ENCODE measurements at regions not wholly inside any gene's neighbourhood (a gene's known extent, or its start where the extent isn't known, plus 50 kb on each side); places are given as distances from the start of the nearest gene placed in this dataset.

DNA sequence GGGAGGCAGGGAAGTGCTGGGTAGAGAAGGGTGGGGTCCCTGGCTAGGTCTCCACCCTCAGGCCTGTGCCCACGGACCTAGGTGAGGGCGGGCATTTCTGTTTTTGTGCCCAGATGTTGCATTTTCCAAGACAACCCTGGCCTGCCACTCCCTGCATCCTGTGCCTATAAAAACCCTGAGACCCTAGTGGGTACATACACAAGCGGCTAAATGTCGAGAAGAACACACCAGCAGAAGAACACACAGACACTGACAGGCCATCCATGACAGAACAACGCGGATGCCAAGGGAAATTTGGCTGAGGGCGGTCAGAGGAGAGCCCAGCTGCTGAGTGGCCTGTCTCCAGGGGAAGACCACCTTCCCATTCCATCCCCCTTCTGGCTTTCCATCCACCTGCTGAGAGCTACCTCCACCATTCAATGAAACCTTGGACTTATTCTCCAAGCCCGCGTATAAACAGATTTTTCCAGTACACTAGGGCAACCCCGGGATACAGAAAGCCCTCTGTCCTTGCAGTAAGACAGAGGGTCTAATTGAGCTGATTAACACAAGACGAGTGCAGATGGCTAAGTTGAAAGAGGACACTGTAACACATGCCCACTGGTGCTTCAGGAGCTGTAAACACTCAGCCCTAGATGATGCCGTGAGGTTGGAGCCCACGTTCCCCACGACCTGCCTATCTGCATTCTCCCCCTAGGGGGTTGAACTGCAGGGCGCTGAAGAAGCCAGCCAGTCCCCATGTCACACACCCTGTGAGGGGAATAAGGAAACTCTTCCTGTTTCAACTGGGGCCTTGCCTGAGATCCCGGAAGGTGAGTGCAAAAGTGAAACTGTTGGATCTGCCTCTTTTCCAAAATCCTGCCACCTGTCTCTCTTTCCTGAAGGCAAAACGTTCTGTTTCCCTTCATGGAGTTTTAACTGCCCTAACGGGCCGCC is 147.2 kb upstream of the COX10 start:
- intact Hi-C loops (cut with micrococcal nuclease), result no loop called here
- DNase-seq (no peak), ATAC-seq (ENCODE audit: low read depth) (no peak)
- TF ChIP-seq, protein P1, sequence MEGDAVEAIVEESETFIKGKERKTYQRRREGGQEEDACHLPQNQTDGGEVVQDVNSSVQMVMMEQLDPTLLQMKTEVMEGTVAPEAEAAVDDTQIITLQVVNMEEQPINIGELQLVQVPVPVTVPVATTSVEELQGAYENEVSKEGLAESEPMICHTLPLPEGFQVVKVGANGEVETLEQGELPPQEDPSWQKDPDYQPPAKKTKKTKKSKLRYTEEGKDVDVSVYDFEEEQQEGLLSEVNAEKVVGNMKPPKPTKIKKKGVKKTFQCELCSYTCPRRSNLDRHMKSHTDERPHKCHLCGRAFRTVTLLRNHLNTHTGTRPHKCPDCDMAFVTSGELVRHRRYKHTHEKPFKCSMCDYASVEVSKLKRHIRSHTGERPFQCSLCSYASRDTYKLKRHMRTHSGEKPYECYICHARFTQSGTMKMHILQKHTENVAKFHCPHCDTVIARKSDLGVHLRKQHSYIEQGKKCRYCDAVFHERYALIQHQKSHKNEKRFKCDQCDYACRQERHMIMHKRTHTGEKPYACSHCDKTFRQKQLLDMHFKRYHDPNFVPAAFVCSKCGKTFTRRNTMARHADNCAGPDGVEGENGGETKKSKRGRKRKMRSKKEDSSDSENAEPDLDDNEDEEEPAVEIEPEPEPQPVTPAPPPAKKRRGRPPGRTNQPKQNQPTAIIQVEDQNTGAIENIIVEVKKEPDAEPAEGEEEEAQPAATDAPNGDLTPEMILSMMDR (IDR thresholded peaks at IDR 0.05), result no peak
- Mint-ChIP-seq H3K27ac (peak overlapping the region; percentile 59), H3K4me3 (no peak overlapping the region), H3K36me3 (ENCODE audit: low read depth) (no peaks in the 10 kb centered on the region), H3K27me3 (no peaks in the 10 kb centered on the region), H3K4me1 (peaks cover 54% of the 10 kb centered on the region), H3K9me3 (no peaks in the 10 kb centered on the region)
- CTCF ChIA-PET, result no interaction called here
- POLR2A ChIA-PET, result no interaction called here

- H3K27me3 Mint-ChIP-seq, result no peaks in the 10 kb centered on the region
- H3K4me1 Mint-ChIP-seq, result peaks cover 46% of the 10 kb centered on the region
- TF ChIP-seq, protein P1 (IDR thresholded peaks at IDR 0.05), result no peak
- ChIA-PET POLR2A (no interaction called here), CTCF (no interaction called here)
- no peak for DNase-seq
- H3K9me3 Mint-ChIP-seq, result no peaks in the 10 kb centered on the region
- no peak for ATAC-seq (ENCODE audit: low read depth)
- H3K36me3 Mint-ChIP-seq (ENCODE audit: low read depth), result no peaks in the 10 kb centered on the region
- H3K4me3 Mint-ChIP-seq, result no peak overlapping the region
- intact Hi-C loops (cut with micrococcal nuclease), result no loop called here
- peak overlapping the region; percentile 59 for H3K27ac Mint-ChIP-seq
Observed at GRCh38 chr17:13922885-13923284, 146.4 kb upstream of the COX10 start.

DNA sequence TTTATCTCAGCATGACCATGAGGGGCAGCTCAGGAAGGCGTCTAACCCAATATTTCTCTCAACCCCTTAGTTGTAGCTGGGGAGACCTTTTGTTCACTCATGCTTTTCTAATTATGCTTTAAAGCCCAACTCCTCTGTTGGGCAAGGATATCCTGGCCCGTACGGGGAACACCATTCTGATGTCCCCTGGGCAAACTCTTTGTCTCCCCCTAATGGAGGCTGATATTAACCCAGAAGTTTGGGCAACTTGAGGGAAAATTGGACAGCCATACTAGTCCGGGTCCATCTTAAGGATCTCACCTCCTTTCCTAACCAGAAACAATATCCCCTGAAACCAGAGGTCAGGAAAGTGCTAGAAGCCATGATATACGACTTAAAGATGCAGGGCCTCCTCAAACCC is 143.7 kb upstream of the COX10 start:
- Mint-ChIP-seq H3K4me3 (no peak overlapping the region), H3K36me3 (ENCODE audit: low read depth) (no peaks in the 10 kb centered on the region), H3K9me3 (no peaks in the 10 kb centered on the region), H3K27ac (no peak overlapping the region), H3K4me1 (peaks cover 27% of the 10 kb centered on the region), H3K27me3 (no peaks in the 10 kb centered on the region)
- intact Hi-C loops (cut with micrococcal nuclease), result no loop called here
- ChIA-PET POLR2A (no interaction called here), CTCF (no interaction called here)
- TF ChIP-seq, protein P1 (IDR thresholded peaks at IDR 0.05), result no peak
- ATAC-seq (ENCODE audit: low read depth), result no peak
- DNase-seq, result no peak

DNA sequence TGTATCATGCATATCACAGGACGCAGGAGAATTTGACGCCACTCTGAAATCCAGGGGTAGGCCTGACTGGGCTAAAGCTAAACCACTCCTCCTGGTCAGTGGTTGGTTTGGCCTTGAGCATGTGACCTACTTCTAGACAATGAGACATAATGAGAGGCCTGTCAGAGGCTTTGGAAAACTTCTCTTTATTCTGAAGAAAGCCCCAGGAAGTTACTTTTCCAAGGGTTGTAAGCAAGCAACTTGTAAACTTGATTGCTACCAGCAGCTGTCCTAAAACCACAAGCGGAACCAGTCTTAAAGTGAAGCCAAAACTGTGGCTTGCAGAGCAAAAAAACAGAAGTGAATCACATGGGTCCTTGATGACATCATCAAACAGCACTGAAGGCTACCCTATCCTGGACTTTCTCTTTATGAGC is 138.2 kb upstream of the COX10 start:
- peaks cover 41% of the 10 kb centered on the region for H3K4me1 Mint-ChIP-seq
- ChIA-PET CTCF (interaction anchor here (0.8 to 1.0 kb wide), 4 partner anchors 12 to 427 kb away, joined by 3 to 4 read pairs (median 3); no protein-coding TSS in a partner anchor), POLR2A (interaction anchor here (0.6 to 1.9 kb wide), 7 partner anchors 11 to 1909 kb away, joined by 3 to 12 read pairs (median 5); partner anchors contain the start of gene HS3ST3B1)
- intact Hi-C loops (cut with micrococcal nuclease), result loop anchor here (1.0 to 10.0 kb wide), 7 partner anchors 11 to 916 kb away; partner anchors contain the start of genes COX10, ELAC2 and HS3ST3B1
- ATAC-seq (ENCODE audit: low read depth), result peak; percentile 72
- TF ChIP-seq, protein P1 (IDR thresholded peaks at IDR 0.05), result no peak
- H3K4me3 Mint-ChIP-seq, result peak overlapping the region; percentile 33
- no peak for DNase-seq
- H3K27ac Mint-ChIP-seq, result peak overlapping the region; percentile 91
- no peaks in the 10 kb centered on the region for H3K27me3 Mint-ChIP-seq
- no peaks in the 10 kb centered on the region for H3K36me3 Mint-ChIP-seq (ENCODE audit: low read depth)
- no peaks in the 10 kb centered on the region for H3K9me3 Mint-ChIP-seq

DNA sequence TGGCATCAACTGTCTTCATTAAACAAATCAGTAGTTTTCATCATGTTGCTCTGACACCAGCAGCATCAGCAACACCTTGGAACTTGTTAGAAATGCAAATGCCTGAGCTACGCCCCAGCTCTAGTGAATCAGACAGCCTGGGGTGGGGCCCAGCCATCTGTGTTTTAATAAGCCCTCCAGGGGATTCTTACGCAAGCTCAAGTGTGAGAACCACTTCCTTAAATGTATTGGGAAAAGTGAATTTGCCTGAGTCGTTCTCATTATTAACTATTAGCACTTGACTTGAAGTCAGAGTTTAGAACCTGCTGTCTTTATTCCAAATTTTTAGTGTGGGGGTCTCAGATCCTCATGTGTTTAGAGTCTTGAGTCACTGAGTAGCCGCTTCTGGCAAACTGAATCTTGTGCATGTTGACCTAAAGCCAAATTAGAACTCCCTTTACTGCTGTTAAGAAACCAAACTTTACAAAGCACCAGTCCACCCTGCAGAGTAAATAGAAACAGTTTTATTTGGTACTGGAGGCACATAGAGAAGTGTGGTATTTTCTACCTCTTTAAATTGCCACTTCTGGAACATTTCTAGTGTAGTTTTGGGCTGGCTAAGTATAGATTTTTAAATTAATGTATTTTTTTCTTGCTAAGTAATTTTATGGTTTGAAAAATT is 137.4 kb upstream of the COX10 start:
- Mint-ChIP-seq H3K27ac (peak overlapping the region; percentile 91), H3K27me3 (no peaks in the 10 kb centered on the region), H3K36me3 (ENCODE audit: low read depth) (no peaks in the 10 kb centered on the region), H3K4me3 (peak overlapping the region; percentile 33), H3K9me3 (no peaks in the 10 kb centered on the region), H3K4me1 (peaks cover 41% of the 10 kb centered on the region)
- ATAC-seq (ENCODE audit: low read depth) (peak; percentile 92), DNase-seq (peak; percentile 44)
- POLR2A ChIA-PET, result interaction anchor here (0.9 to 1.9 kb wide), 6 partner anchors 12 to 497 kb away, joined by 3 to 12 read pairs (median 4); partner anchors contain the start of gene HS3ST3B1
- TF ChIP-seq, protein P1 (IDR thresholded peaks at IDR 0.05), result no peak
- CTCF ChIA-PET, result interaction anchor here (0.8 to 1.0 kb wide), 2 partner anchors 11 to 427 kb away, joined by 3 read pairs; no protein-coding TSS in a partner anchor
- intact Hi-C loops (cut with micrococcal nuclease), result loop anchor here (1.0 to 10.0 kb wide), 7 partner anchors 12 to 917 kb away; partner anchors contain the start of genes COX10, ELAC2 and HS3ST3B1
